ENCODE measurements at regions not wholly inside any gene's neighbourhood (a gene's known extent, or its start where the extent isn't known, plus 50 kb on each side); places are given as distances from the start of the nearest gene placed in this dataset.
"Not testable (repeated sequence)": the region's sequence is repeated elsewhere in the genome, so short reads cannot be mapped to it uniquely, and the experiment has no call there.

DNA sequence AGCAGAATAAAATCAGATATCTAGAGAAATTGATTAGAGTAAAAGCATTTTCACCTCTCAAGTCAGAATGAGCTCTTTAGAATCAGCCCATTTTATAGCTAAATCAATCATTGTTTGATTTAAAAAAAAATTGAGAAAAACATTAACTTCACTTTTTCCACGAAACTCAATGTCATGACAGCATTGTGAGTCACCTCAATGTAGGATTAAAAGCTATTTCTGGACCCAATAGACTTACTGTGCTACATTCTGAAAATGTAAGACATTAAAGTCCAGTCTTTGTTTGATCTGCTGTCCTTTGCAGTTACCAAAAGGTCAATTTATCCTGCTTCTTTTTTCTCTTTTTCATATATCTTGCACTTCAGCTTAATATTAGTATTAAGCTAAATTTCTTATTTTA is 519.4 kb upstream of the ZNF337 start:
- DNase-seq (ENCODE audit: low spot score) = peak; percentile 57

- DNase-seq (ENCODE audit: low spot score) = no peak
These were observed 518.3 kb upstream of the ZNF337 start for GRCh38 chr20:26214991-26215390.

DNA sequence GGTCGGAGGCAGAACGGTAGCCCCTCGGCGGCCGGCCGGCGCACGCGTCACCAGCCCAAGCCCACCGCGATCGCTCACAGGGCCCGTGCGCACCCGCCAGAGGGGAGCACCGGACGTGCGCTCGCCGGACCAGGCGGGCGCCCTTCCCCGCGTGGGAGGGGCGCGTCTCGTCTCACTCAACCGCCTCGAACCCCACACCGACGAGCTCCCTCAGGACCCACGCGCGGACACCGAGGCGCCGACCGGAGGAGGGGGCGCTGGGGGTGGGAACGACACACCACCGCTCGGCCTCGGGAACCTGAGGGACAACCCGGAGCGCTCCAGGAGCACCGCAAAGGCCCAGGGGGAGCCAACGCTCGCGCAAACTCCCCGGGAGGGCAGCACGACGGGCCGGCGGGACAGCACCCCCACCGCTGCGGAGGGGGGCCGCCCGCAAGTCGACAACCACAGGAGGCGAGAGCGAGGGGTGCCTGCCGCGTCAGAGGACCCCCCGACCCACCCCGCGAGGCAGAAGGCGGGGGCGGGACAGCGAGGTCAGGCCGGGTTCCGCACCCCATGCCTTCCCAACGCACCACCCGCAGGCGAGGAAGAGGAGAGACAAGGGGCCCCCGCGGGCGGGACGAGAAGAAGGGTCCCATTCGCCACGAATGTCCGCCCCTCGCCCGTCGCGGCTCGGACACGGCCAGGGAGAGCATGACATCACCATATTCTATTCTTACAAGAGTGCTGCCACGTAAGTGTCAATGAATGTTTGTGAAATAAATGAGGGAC is 512.7 kb upstream of the ZNF337 start:
- no peak for DNase-seq (ENCODE audit: low spot score)

DNA sequence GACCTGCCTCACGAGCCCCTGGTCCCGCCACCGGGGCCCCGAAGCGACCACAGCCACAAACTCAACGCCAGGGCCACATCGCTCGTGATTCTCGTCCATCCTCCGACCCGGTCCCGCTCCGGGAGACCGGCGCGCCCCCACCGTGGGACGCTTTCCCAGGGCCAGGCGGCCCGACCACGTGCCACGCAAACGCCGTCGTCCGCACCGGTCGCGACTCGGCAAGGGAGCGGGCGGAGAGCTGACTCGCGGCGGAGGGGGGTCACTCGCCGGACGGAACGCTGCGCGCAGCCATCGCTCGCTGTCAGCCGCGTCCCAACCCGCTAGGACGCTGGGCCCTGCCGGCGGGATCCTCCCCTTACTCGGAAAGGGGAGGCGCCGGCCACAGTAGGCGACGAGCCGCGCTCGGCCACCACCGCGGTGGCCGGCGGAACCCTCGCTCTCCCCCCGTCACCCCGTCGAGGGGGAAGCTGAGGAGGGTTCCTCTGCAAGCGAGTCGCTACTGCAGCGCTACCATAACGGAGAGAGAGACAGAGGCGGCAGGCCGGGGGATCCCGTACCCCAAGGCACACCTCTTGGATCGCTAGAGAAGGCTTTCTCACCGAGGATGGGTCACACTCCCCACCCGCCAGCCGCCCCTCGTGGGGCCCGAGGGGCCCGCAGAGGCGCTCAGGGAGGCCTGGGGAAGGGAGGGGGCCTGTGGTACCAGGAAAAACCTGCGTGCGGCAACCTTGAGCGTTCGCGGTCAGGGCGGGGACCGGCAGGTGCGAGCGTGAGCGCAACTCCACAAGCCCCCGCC is 511.8 kb upstream of the ZNF337 start:
- DNase-seq (ENCODE audit: low spot score) = no peak

DNA sequence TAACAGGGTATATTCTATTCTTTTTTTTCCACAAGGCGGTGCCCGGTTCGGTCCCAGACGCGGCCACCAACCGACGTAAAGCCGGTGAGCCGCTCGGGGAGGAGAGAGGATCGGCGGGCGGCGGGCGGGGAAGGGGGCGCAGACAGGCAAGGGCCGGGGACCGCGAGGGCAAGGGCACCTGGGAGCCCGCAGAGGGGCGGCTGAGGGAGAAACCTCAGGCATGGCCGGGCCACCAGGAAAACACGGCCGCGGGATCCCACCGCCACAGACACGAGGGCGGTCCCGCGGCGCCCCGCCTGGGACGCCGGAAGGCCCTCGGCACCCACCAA is 511.3 kb upstream of the ZNF337 start:
- DNase-seq (ENCODE audit: low spot score) = not testable (repeated sequence)

DNA sequence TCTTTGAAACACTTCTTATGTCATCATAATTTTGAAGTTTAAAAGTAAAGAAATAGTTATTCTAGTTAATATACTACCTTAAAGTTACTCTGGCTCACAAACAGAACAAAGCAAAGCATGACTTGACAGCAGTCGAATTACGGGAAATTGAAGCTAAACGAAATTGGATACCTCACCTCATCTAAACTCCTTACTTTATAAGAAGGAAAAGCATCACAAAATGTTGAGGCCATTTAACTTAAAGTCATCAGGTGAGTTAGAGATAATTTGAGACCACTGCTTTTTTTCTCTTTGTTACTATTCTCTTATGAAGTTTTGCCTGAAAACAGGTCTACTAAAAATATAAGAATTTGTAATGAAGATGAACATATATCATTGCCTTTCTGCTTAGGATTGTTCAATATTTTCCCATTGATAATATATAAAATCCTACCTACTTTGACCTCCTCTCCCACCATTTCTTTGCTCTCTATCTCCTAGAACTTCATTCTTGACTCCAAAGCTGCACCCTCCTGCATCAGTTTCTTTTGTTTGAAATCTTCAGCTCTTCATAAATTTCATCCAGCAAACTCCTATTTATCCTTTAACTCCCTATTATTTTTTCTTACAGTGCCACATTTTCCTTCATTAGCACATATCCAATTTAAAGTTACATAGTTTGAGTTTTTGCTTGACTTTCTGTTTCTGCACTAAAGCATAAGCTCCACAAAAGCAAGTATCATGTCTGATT is 510.7 kb upstream of the ZNF337 start:
- no peak for DNase-seq (ENCODE audit: low spot score)

GRCh38 chr20:26205350-26205749 is 508.7 kb upstream of the ZNF337 start:
- no peak for DNase-seq (ENCODE audit: low spot score)

DNA sequence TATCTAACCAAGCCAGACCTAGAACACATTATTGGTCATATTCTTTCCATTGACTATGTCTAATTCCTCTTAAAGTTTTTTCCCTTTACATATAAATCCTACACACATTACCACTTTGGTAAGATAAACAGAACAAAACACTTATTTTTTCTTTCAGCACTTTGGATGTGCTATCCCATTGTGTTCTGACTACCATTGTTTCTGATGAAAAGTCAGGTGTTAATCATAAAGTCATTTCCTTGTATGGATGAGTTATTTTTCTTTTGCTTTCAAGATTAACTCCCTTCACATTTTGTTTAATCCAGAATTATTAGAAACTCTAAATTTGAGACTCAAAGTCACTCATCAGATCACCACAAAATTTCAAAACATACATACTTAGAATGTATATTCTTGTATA is 504.4 kb upstream of the ZNF337 start:
- peak; percentile 8 for DNase-seq (ENCODE audit: low spot score)

DNA sequence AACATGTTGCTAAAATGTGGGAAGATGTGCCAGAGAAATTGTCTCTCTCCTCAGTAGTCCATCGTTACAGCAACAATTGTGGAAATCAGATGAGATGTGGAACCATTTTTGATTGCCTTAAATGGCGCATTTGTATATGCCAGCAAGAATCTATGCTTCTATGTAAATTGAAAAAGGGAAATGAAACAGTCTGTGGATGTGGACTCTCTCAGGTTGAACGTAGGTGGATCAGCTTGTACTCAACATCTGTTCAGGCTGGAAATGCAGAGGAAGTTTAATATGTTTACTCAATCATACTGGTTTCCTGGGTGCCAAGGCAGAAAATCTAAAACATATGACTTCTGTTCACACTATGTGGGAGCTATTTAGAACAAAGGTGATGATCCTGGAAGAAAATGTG is 490.7 kb upstream of the ZNF337 start:
- DNase-seq (ENCODE audit: low spot score) = not testable (repeated sequence)

GRCh38 chr20:26183720-26184119 is 487.1 kb upstream of the ZNF337 start:
- not testable (repeated sequence) for DNase-seq (ENCODE audit: low spot score)

DNA sequence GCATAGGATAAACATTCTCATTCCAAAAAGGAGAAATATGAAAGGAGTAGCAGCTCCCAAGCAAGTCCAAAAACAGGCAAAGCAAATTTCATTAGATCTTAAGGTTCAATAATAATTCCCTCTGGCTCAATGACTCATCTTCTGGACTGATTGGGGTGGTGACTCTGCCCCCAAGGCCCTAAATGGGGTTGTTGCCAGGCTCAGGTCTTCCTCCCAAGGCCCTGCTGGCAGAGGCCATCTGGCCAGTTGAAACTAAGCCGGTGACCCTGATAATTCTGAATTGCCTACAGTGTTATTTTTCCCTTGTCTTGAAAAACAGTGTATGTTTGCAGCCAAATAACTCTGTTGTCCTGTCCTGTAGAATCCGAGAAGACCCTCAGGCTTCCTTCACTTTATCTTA is 484.7 kb upstream of the ZNF337 start:
- DNase-seq (ENCODE audit: low spot score) = not testable (repeated sequence)

- not testable (repeated sequence) for DNase-seq (ENCODE audit: low spot score)
These were observed 475.2 kb upstream of the ZNF337 start for GRCh38 chr20:26171875-26172274.

DNA sequence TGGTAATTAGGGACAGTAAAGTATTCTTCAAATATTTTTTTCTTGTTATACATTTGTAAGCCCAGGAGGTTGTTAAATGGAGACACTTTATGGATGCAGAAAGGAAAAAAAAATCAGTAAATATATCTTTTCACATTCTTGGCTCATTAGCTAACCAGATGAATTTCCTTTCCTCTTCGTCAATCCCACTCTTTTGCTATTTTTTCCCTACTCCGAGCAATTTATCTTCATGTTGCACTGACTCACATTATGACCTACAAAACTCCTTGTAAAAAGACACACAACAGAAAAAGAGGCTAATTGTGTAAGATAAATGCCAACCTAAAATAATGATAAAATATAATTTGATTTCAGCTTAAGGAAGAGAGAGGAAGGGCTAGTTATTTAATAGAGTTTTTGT is 472.9 kb upstream of the ZNF337 start:
- no peak for DNase-seq (ENCODE audit: low spot score)

GRCh38 chr20:26167499-26167898 is 470.8 kb upstream of the ZNF337 start:
- no peak for DNase-seq (ENCODE audit: low spot score)

DNA sequence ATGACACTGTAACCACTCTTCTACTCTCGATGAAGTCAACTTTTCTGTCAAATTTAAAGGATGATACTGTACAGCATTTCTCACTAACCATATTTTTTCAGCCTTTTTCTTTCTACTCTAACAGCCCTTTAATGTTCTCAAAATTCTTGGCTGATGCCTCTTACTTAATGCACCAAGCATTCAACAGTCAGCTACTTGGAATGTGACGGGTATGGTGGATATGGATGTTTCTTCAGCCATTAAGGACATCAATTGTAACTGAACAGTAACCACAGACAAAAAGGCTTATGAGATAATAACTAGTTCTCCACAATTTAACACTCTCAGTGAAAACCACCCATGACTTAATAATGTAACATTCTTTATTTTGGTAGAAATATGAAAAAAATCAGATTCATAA is 467.2 kb upstream of the ZNF337 start:
- peak; percentile 39 for DNase-seq (ENCODE audit: low spot score)

DNA sequence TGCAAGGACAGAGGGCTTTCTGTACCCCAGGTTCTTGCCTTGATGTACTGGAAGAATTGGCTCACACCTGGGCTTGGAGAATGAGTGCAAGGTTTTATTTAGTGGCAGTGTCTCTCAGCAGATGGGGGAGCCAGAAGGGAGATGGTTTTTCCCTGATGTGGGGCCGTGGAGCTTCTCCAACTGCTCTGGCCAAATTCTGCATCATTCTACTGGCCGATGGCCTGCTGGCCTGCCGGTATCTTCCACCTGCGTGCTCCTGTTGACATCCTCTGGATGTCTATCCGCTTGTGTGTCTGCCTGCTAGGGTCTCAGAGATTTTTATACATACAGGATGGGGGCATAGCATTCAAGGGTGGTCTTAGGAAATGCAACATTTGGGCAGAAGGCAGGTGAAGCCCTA is 466.5 kb upstream of the ZNF337 start:
- not testable (repeated sequence) for DNase-seq (ENCODE audit: low spot score)

DNA sequence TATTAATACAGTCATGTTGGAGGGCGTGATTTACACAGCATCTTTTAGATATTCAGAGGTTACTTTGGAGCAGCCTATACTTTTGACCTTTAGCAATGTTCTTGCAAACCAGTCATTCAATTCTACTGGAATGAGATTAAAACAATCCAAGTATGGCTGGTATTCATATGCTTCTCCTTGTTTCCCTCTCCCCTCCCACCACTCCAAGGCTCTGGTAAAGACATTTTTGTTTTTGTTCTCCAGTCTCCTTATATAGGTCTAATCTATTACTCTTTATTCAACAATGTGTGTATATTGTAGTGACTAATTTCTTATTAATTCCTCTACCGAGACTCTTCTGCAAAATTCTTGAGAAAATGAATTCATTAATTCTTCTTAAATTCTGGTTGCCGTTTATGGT is 465.1 kb upstream of the ZNF337 start:
- DNase-seq (ENCODE audit: low spot score) = not testable (repeated sequence)

DNA sequence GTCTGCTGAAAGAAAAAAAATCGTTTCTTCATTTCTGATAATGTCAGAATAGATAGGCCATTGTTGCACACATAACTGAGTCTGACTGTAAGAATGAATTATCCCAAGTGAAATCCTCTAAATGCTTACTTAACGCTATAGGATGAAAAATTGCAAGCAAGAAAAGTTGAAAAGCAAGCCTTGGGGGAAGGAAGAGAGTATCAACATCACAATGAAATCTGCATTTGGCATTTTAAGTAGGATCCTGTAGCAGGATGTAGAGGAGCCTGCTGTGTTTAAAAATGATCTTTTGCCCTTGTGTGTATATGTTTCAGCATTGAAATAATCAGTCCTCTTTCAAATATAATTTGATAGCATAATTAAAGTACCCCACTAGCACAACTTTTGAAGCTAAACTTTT is 464.3 kb upstream of the ZNF337 start:
- DNase-seq (ENCODE audit: low spot score) = not testable (repeated sequence)

DNA sequence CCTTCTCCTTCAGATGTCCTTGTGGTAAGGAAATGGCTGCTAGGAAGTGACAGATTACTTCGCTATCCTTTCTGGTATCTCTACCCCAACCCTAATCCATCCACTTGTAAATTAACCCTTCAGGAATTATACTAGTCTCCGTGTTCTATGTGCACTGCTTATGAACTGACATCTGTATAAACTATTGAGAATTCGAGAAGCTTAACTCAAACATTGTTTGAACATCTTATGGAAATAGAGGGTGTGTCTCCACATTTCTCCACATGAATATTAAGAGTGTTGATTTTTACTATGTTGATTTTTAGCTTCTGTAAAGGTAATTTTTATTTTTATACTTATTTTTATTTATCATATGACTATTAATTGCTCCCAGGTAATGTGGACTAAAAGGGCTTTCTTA is 457.6 kb upstream of the ZNF337 start:
- no peak for DNase-seq (ENCODE audit: low spot score)

DNA sequence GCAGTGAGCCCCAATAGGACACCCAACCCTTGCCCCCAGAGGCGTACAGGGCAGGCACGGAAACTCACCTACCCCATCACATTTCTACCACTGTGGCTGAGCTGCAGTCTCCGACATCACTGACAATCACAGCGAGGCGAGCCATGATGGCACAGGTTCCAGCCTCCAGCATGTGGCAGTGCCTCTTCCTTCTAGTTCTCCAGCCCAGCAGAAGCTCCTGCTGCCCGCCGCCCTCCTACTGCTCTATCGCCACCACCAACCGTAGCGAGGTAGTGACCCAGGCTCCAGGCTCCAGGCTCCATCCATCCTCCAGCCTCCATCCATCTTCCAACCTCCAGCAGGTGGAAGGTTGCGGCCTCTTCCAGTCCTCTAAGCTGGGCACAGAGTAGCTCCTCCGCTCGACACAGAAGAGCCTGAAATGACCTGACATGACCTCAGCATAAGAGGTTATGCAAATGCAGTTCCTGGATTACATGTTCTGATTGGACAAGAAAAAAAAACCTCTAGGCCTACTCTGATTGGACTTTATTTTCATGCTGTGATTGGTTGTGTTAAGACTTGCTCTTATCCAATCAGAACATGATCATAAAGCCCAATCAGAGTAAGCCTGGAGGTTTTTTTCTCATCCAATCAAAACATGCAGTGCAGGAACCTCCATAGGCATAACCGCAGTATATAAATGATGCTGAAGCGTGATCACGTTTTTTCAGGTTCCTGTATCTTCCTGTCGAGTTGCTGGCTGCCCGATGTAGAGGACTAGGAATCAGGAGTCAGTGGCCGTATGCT is 438.9 kb upstream of the ZNF337 start:
- no peak for DNase-seq (ENCODE audit: low spot score)

DNA sequence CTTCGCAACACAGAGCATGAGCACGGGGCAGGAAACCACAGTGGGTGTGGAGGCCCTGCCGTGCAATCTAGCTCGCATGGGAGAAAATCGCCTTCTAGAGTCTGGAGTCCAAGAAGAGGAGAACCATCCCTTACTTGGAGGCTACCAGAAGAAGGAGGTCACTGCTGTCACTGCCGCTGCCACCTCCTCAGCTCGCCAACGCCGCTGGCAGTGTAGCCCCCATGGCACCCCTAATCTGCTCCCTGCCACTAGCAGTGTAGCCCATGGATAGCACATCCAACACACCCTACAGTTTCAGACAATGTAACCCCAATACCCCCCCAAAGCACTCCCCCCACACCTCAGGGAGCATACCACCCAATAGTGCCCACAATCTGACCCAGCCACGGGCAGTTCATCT is 438.0 kb upstream of the ZNF337 start:
- no peak for DNase-seq (ENCODE audit: low spot score)

DNA sequence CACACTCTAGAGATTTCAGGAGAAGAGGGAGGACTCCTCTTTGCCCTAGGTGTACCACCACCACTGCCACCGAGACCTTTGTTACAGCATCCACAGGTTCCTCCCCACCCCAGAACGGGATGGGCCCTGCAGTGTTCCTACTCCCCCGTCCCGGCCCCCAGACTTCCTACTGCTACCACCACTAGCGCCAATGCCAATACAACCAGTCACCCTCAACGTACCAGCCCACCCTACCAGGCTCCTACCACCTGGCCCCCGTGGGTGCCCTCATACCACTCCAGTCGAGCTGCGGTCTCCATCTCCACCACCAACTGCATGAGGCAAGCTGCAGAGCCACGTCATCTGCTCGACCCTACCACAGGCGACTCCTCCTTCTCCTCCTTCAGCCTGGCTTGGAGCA is 437.1 kb upstream of the ZNF337 start:
- not testable (repeated sequence) for DNase-seq (ENCODE audit: low spot score)
